Esophagus squamous epithelium (tissue), 4 donors: ENCODE measurements at regions not wholly inside any gene's neighbourhood (a gene's known extent, or its start where the extent isn't known, plus 50 kb on each side); places are given as distances from the start of the nearest gene placed in this dataset.
"Not testable (repeated sequence)": the region's sequence is repeated elsewhere in the genome, so short reads cannot be mapped to it uniquely, and the experiment has no call there.

Experiments used
- CTCF ChIP-seq, 6 experiments: fragments of 450-650 bp in 4 of 6; fragments of 200-600 bp in 2 of 6; sonication (generic) in 2 of 6; IDR thresholded peaks; one replicate each; pipeline ENCODE4 v1.5.1; 2016 to 2019; ENCODE audit warnings: antibody characterized with exemption in 6 of 6, mild to moderate bottlenecking in 4 of 6, moderate library complexity in 4 of 6
- POLR2A ChIP-seq, 4 donors: fragments of 450-650 bp; IDR thresholded peaks; one replicate each; pipeline ENCODE4 v1.6.1; 2017; ENCODE audit warnings: antibody characterized with exemption in 4 of 4, mild to moderate bottlenecking in 4 of 4, moderate library complexity in 3 of 4

- TF ChIP-seq CTCF, POLR2A (IDR thresholded peaks at IDR 0.05): not testable (repeated sequence)
Observed at GRCh38 chr4:64673121-64673520, 263.9 kb upstream of the TECRL start.
